ENCODE measurements at regions not wholly inside any gene's neighbourhood (a gene's known extent, or its start where the extent isn't known, plus 50 kb on each side); places are given as distances from the start of the nearest gene placed in this dataset.

DNA sequence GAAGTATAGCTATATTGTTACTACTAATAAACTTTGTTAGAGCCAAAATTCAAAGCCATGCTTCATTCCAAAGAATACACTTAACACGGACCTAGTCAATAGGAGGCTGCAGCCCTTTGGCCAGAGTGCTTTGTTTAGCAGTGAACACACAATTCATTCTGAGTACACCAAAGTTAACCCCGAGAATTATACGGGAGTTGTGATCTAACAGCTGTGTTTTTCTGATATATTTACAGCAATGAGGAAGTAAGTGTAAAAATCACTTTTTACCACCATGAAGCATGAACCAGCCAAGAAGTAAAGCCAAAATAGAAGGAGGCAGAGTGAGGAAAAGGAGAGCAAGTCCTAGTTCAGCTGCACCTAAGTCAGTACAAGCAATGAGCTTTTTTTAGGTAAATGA, 156.8 kb upstream of the PDE3A start:
- H3K27ac ChIP-seq, result peak overlapping the region; percentile 50 to 70
- no peaks in the 10 kb centered on the region for H3K9me3 ChIP-seq
- no peak for DNase-seq
- peaks cover 7 to 38% of the 10 kb centered on the region in 2 donors for H3K4me1 ChIP-seq
- H3K4me3 ChIP-seq, result no peak overlapping the region
- H3K36me3 ChIP-seq, result no peaks in the 10 kb centered on the region
- intact Hi-C loops (cut with DNase I), result no loop called here
- no peaks in the 10 kb centered on the region for H3K27me3 ChIP-seq
- no peak for ATAC-seq
- TF ChIP-seq, protein P1, sequence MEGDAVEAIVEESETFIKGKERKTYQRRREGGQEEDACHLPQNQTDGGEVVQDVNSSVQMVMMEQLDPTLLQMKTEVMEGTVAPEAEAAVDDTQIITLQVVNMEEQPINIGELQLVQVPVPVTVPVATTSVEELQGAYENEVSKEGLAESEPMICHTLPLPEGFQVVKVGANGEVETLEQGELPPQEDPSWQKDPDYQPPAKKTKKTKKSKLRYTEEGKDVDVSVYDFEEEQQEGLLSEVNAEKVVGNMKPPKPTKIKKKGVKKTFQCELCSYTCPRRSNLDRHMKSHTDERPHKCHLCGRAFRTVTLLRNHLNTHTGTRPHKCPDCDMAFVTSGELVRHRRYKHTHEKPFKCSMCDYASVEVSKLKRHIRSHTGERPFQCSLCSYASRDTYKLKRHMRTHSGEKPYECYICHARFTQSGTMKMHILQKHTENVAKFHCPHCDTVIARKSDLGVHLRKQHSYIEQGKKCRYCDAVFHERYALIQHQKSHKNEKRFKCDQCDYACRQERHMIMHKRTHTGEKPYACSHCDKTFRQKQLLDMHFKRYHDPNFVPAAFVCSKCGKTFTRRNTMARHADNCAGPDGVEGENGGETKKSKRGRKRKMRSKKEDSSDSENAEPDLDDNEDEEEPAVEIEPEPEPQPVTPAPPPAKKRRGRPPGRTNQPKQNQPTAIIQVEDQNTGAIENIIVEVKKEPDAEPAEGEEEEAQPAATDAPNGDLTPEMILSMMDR (IDR thresholded peaks at IDR 0.05), result no peak

DNA sequence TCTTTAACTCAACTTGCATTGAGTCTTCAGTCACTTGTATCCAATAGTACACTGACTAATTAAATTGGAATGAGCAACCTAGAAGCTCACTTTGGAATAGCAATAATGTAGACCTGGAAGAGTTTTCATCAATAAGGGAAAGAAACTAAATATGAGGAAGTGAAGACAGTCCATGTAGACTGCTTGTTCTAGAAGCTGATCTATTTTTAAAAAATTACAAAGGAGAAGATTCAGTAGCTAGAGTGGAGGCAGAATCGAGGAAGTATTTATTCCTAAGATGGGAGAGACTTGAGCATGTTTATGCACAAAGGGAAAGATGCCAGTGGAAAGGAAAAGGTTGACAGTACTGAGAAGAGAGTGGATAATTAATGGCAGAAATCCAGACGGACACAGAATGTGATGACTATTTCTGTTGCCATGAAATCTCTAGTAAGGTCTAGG, 156.3 kb upstream of the PDE3A start:
- intact Hi-C loops (cut with DNase I), result no loop called here
- Histone ChIP-seq H3K4me1 (peaks cover 7 to 38% of the 10 kb centered on the region in 2 donors), H3K4me3 (no peak overlapping the region), H3K27ac (peak overlapping the region; percentile 50 to 70), H3K9me3 (no peaks in the 10 kb centered on the region), H3K36me3 (no peaks in the 10 kb centered on the region), H3K27me3 (no peaks in the 10 kb centered on the region)
- TF ChIP-seq, protein P1 (IDR thresholded peaks at IDR 0.05), result no peak
- peak in 1 of 4 donors; percentile 21 for DNase-seq
- ATAC-seq, result peak; percentile 27

DNA sequence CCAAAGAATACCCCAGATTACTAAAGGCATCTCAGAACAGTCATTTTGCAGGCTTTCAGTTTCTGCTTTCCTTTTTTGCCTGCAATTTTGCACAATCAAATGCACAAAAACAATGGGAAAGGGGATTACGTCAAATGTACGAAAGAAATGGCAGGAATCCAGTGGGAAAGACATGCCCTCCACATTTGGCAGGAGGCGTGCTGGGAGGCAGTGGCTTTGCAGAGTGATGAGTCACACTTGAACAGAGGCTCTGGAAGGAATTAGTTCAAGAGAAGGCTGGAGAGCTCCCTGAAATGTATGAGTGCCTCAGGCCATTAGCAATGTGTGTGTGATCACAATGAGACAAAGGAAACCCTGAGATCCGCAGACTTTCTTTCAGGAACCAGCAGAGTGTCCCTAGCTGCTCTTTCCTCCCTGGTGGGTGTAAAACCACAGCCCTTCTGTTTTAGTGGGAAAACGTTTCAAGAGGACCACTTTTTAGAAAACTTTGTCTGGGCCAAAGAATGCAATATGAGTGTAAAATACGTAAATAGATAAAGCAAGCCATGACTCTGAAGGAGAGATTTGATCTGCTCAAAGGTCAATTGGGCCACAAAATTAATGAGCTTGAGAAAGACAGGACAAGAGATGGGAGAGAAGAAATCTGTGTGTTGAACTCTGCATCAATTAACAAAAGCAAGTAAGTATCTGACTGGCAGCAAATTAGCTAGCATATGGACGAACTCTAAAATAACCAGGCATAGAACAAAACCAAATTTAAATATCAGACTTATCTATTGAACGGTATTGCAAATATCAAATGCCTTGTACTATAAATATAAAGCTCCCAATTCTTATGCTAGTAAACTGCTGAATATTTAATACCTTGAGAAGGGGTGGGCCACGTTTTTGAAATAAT, 155.4 kb upstream of the PDE3A start:
- ATAC-seq, result peak; percentile 97
- Histone ChIP-seq H3K27ac (peak overlapping the region; percentile 50 to 70), H3K36me3 (no peaks in the 10 kb centered on the region), H3K27me3 (no peaks in the 10 kb centered on the region), H3K9me3 (no peaks in the 10 kb centered on the region), H3K4me3 (no peak overlapping the region), H3K4me1 (peaks cover 7 to 38% of the 10 kb centered on the region in 2 donors)
- intact Hi-C loops (cut with DNase I), result no loop called here
- TF ChIP-seq, protein P1 (IDR thresholded peaks at IDR 0.05), result no peak
- DNase-seq, result peak in 3 of 4 donors; percentile 68 to 85 (median 77)

DNA sequence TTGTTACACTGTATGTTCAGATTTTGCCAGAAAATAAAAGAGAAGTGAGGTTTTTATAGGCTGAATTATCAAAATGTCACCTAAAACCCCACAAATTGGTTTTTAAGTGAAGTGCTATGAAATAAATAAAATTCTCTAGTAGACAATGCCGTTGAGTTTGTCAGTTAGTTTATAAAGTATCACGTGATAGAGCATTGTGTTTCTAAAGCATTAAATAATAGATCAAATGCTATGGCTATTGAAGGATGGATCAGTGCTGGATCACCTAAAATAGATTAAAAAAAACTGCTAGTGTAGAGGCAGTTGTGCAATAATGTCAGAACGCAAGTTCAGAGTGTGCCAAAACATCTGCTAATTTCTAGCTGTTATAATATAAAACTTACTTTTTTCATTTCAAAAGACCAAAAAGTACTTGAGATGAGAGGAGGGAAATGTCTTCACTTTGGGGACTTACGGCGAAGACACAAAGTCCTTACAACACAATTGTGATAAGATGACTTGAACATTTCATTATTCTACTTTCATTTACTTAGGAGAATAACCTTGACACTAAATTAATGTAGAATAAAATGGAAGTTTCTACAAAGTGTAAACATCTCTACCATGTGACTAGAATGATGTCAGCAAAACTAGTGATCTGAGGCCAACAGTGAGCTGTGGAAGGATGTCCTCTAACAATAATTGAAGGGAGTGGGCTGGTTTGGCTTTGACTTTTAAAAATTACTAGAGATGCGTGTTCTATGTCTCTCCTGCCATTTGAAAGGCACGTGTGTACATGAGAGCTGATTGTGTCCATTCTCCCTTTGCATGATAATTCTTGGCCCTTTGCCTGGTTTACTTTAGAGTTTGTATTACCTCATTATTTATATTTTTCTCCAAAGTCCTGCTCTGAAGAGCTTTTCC, 154.4 kb upstream of the PDE3A start:
- intact Hi-C loops (cut with DNase I), result no loop called here
- TF ChIP-seq, protein P1 (IDR thresholded peaks at IDR 0.05), result no peak
- H3K27me3 ChIP-seq, result no peaks in the 10 kb centered on the region
- peak in 2 of 4 donors; percentile 25 to 52 for DNase-seq
- H3K27ac ChIP-seq, result peak overlapping the region in 1 of 2 donors; percentile 70
- ATAC-seq, result no peak
- no peaks in the 10 kb centered on the region for H3K9me3 ChIP-seq
- peaks cover 7 to 38% of the 10 kb centered on the region in 2 donors for H3K4me1 ChIP-seq
- no peak overlapping the region for H3K4me3 ChIP-seq
- no peaks in the 10 kb centered on the region for H3K36me3 ChIP-seq

DNA sequence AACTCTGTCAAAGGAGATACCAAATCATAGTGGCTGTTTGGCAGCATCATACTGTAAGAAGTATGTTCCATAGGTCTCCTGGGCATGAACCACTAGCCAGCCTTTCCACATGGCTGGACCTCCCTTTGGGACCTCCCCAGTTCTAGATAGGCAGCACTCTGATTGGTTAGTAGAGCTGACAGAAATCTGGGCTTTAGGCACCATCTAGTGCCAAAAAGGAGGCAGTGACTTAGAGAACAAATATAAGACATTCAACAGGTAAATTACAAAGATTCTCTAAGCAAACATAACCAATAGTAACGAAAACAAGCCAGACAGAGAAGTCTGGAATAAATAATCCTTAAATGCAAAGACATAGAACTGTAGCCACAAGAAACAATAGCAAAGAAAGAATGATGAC, 148.0 kb upstream of the PDE3A start:
- peak; percentile 51 for ATAC-seq
- TF ChIP-seq, protein P1 (IDR thresholded peaks at IDR 0.05), result no peak

More for the DNA sequence above, 148.0 kb upstream of the PDE3A start:
- Histone ChIP-seq H3K27me3 (no peaks in the 10 kb centered on the region), H3K27ac (no peak overlapping the region), H3K9me3 (no peaks in the 10 kb centered on the region), H3K4me1 (no peaks in the 10 kb centered on the region), H3K4me3 (no peak overlapping the region), H3K36me3 (no peaks in the 10 kb centered on the region)
- intact Hi-C loops (cut with DNase I), result no loop called here
- DNase-seq, result no peak

Data from left lung (tissue), 4 donors.